ENCODE measurements at regions not wholly inside any gene's neighbourhood (a gene's known extent, or its start where the extent isn't known, plus 50 kb on each side); places are given as distances from the start of the nearest gene placed in this dataset.
"Not testable (repeated sequence)": the region's sequence is repeated elsewhere in the genome, so short reads cannot be mapped to it uniquely, and the experiment has no call there.

DNA sequence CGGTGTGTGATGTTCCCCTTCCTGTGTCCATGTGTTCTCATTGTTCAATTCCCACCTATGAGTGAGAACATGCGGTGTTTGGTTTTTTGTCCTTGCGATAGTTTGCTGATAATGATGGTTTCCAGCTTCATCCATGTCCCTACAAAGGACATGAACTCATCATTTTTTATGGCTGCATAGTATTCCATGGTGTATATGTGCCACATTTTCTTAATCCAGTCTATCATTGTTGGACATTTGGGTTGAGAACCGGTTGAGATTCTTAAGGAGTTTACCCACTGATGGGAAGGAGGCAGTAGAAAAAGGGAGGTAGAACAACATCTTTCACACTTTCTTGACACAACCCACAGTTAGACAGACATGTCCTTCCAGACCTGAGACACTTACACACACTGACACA is 67.0 kb downstream of the FOXD2 start:
- H3K23me2 ChIP-seq (ENCODE audit: low read depth, low read length); H4K91ac ChIP-seq (replicated peaks; ENCODE audit: insufficient read length, low read length); H3K9ac ChIP-seq (replicated peaks in 1 of 4; ENCODE audit: extremely low read depth in 1 of 4, low read depth in 3 of 4, low read length in 3 of 4); H3K79me2 ChIP-seq (ENCODE audit: control insufficient read depth in 1 of 2, insufficient read depth in 2 of 2, low read length in 2 of 2); H3K23ac ChIP-seq (ENCODE audit: insufficient read length); H3K4me2 ChIP-seq (ENCODE audit: insufficient read depth in 1 of 2, low read depth in 2 of 2, low read length in 2 of 2); H3K27ac ChIP-seq (ENCODE audit: low read depth, low read length); POLR2A ChIA-PET (ENCODE audit: partially characterized antibody); H2BK20ac ChIP-seq (ENCODE audit: low read length); H4K20me1 ChIP-seq (replicated peaks in 1 of 2; ENCODE audit: control insufficient read depth in 1 of 2, insufficient read depth in 2 of 2, low read length in 2 of 2); H3K36me3 ChIP-seq (ENCODE audit: control insufficient read depth in 2 of 4, insufficient read depth in 4 of 4, low read length in 3 of 4); H4K8ac ChIP-seq (ENCODE audit: extremely low read depth, insufficient read depth, low read length); H3K9me3 ChIP-seq (ENCODE audit: insufficient read depth in 2 of 2, low read depth in 1 of 2, low read length in 1 of 2); DNase-seq (ENCODE audit: low read depth in 1 of 2, low spot score in 2 of 2); H3K18ac ChIP-seq (ENCODE audit: extremely low read depth, low read length); H2BK12ac ChIP-seq (ENCODE audit: low read depth, low read length); H2AFZ ChIP-seq (ENCODE audit: low read length); H3K14ac ChIP-seq (ENCODE audit: insufficient read length); H3K4ac ChIP-seq (replicated peaks; ENCODE audit: insufficient read length, low read depth, low read length); H2BK120ac ChIP-seq (replicated peaks; ENCODE audit: low read depth, low read length); FAIRE-seq; H3K4me1 ChIP-seq (replicated peaks in 1 of 4; ENCODE audit: control insufficient read depth in 3 of 4, insufficient read depth in 4 of 4, low read length in 3 of 4); H2BK15ac ChIP-seq (ENCODE audit: low read length); H4K5ac ChIP-seq (ENCODE audit: insufficient read length, low read depth, low read length); H2AK5ac ChIP-seq (ENCODE audit: low read depth, low read length); H3K56ac ChIP-seq (replicated peaks; ENCODE audit: insufficient read length, low read depth, low read length); H3K4me3 ChIP-seq (ENCODE audit: extremely low read depth in 1 of 4, insufficient read depth in 2 of 4, low read depth in 3 of 4, low read length in 4 of 4); H2BK5ac ChIP-seq (ENCODE audit: low read depth, low read length); H3K79me1 ChIP-seq (ENCODE audit: low read depth, low read length): not testable (repeated sequence)
- WGBS, 2 experiments (ENCODE audit: extremely low coverage in 1 of 2, insufficient coverage in 1 of 2, insufficient read length in 1 of 2, insufficient replicate concordance in 2 of 2, low coverage in 1 of 2, low lambda C conversion rate in 2 of 2, missing lambda C conversion rate in 1 of 2) = 87% methylated on average over 1 of the region's 4 CpGs; no CpG with 5 or more reads in 1 of the 2 experiments
- CTCF ChIA-PET (ENCODE audit: partially characterized antibody) = interaction anchor here (3.6 kb wide), 1 partner anchor 55 kb away, joined by 29 read pairs; no protein-coding TSS in a partner anchor
- peaks cover 21 to 49% (median 43%) of the 10 kb centered on the region in 4 experiments for H3K27me3 ChIP-seq (replicated peaks in 1 of 4; ENCODE audit: control insufficient read depth in 3 of 4, extremely low read depth in 1 of 4, insufficient read depth in 3 of 4, low read length in 3 of 4)

Data from H1 (cell line).